ENCODE measurements at regions not wholly inside any gene's neighbourhood (a gene's known extent, or its start where the extent isn't known, plus 50 kb on each side); places are given as distances from the start of the nearest gene placed in this dataset.
"Not testable (repeated sequence)": the region's sequence is repeated elsewhere in the genome, so short reads cannot be mapped to it uniquely, and the experiment has no call there.

DNA sequence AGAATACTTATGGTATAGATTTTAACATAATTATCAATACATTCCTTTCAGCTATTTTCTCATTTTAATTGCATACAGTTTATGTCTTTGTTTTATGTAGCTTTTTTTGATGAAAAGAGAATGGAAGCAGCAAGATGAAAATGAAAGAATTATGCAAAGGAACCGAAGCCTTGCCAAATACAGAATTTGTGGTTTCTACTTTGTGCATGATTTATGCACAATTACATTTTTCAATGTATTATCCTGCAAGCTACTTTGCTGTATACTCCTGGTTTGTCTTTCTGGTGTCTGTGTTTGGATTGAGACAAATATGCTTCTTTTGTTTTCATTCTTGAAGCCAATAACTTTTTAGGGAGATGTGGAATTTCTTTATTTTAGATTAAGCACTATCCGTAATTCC lies 1642.6 kb upstream of the CELF4 start:
- DNase-seq, result no peak

DNA sequence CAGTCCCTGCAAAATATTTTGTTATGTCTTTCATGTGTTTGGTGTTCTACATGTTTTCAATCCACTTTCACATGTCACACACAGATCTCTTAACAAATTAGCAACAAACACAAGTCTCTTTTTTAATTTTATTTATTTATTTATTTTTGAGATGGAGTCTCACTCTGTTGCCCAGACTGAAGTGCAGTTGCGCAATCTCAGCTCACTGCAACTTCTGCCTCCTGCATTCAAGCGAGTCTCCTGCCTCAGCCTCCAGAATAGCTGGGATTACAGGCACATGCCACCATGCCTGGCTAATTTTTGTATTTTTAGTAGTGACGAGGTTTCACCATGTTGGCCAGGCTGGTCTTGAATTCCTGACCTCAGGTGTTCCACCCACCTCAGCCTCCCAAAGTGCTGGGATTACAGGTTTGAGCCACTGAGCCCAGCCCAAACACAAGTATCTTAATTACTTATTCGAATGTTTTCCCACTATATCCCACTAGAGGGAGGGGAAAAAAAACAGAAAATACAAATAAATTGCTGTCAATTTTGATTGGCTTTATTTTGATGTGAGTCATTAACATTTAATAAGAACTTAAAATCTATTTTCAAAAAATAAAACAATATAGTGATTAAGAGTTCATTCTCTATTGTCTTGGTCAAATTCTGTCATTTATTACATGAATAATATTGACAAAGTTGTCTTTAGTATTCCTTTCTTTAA lies 1641.0 kb upstream of the CELF4 start:
- DNase-seq, result not testable (repeated sequence)

GRCh38 chr18:39205565-39206195 lies 1640.1 kb upstream of the CELF4 start:
- DNase-seq, result no peak

DNA sequence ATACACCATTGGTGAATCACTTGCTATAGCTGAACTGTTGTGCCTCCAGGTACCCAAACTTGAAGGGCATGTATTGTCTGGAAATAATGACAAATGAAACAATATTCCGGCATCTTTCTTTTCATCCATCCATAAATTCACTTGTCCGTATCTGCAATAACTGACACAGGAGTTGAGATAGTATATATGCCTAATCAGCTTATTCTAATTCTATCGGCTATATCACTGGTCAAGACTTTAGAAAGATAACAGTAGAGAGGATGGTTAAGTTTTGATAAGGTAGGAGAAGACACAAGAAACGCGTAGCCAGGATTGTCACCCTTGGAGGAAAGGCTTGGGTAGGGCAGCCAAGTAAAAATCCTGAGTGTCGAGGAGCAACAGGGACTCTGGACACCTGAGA lies 1634.6 kb upstream of the CELF4 start:
- DNase-seq, result no peak

- no peak for DNase-seq
Measured at GRCh38 chr18:39199231-39199855, 1633.7 kb upstream of the CELF4 start.

DNA sequence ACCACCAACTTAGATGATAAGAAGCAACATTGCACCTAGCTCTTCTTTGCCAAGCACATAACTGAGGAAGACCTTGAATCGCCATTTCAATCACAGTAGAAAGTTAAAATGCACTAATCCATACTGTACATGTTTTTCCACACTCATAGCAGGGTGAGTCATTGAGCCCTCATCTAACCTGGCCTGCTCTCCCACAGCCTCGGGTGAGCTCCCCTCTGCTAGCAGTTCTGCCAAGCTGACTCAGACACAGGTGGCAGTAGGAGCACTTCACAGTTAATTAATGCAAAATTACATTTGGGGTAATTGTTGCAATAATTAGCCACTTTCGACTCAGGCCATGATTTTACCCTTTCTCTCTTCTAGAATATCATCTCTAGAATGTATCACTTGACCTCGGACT lies 1632.8 kb upstream of the CELF4 start:
- no peak for DNase-seq

GRCh38 chr18:39191931-39192330 lies 1626.3 kb upstream of the CELF4 start:
- no peak for DNase-seq

DNA sequence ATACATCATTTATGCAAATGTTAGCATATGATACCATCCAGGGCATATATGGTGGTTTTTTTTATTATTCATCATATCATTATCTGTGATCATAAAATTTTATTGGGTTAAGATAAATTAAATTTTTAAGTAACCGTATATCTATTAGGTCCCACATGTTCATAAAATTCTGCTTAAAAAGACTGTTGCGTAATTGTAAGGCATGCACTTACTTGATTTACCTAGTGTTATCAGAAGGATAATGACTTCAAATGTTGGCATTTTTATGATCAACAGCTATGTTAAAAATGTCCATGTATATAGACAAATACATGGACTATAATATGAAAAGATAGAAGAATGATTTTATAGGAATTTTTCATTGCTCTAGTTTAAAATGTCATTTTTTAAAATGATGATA lies 1625.5 kb upstream of the CELF4 start:
- no peak for DNase-seq

DNA sequence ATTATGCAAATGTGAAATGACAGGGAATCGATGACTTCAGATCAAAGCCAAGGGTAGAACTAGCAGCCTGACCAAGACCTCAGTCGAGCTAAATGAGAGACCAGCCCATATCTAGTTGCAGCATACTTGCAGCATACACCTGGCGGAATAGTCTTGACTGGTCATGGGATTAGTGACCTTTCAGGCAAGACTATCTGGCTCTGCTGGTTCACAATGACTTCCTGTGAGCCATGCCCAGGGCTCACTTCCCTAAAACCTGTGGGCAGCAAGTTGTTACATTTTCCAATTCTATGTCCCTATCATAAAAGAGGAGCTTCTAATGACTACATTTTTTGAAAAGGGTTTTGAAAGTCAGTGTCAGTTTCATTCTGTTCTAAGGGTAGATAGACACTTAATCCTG lies 1624.9 kb upstream of the CELF4 start:
- DNase-seq, result no peak

DNA sequence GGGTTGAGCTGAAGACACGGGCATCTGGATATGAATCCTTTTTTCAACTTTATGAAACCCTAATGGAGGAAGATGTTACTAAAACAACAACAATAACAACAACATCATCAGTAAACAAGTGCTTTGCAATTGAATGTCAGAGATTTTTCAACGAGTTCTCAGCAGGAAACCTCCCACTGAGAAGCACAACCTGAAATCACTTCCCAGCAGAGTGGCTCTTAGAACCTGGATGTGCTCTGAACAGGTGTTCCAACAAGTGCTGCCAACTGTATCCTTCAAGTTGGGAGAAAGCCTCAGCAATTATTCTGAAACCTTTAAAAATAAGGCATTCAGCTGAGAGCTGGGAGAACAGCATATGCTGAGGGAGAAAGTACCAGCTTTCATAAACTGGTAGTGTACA lies 1622.7 kb upstream of the CELF4 start:
- no peak for DNase-seq

GRCh38 chr18:39186008-39186407 lies 1620.4 kb upstream of the CELF4 start:
- DNase-seq, result no peak

DNA sequence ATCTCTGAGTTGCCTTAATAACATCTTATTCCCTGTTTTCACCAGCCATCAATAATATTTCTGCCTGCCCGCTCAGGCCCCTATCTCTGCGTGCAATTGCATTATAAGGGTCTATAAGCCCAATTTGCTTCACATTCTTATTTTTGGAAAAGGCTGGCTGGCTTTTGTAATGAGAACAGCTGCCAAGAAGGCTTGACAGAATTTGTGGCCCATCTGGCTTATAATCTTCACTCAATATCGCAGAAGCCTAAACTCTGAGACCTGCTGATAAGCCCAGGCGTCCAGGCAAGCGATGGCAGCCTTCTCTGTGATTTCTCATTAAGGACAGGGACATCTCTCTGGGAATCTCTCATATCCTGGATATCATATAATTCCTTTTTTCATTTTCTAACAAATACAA lies 1618.6 kb upstream of the CELF4 start:
- no peak for DNase-seq

DNA sequence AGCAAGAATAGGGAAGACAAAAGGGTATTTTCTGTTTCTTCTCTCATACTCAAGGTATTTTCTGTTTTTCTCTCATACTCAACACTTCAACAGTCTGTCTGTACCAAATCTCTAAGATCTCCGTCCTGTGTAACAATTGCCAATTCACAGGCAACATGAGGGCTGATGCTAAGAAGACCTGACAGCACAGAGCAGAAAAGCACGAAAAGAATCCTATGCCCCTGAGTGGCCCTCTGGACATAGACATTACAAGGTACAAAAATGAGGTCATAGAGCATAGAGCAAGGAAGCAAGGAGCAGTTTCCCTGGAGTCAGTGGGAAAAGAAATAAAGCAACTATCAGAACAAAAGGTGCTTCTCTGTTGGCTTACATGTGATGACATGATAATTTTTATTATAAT lies 1612.6 kb upstream of the CELF4 start:
- DNase-seq, result no peak

DNA sequence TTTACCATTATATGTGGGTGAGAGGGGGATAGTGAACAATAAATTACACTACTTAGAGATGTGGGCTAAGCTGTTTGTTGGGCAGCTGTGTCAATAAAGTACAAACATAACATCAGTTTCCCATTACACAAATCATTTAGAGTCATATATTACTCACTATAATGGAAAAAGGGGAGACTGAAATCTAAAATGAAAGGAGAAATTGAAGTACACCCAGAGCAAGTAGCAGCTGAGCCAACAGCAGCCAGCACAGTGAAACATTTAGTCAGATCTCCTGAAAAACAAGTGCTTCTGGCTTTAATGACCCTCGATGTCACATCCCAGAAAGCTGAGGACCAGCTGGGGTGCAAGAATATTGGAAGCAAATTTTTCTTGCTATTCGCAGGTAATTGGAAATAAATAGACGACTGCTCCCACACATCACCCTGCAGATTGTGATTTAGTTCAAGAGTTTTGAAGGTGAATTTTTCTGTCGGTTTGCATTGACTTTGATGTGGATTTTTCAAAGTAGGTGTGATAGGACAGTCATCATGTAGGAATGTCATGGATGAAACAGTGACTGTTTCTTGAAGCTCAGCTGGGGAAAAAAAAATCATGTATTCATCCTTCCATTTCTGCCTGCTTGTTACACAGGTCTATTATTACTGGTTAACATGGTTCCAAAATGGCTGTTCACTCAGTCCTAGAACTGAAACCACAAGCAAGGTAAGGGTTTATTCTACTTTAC lies 1607.3 kb upstream of the CELF4 start:
- DNase-seq, result no peak

DNA sequence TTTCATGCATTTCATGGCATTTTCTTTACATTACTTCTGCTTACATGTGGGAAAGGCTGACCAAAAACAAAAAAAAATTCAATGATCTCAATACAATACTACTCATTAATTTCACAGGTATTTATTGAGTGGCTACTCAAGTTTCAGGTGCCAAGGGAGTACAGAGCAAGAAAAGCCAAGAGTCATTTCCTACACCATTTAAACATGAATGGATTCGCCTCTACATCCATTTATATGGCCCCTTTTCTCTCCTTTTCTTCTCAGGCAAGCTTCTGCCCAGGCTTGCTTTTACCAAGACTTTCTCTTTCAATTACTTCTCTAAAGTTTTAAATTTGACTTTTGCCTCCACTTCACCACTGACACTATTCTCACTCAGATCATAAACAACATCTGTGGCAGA lies 1603.1 kb upstream of the CELF4 start:
- no peak for DNase-seq

GRCh38 chr18:39167990-39168389 lies 1602.4 kb upstream of the CELF4 start:
- no peak for DNase-seq

GRCh38 chr18:39166776-39167175 lies 1601.2 kb upstream of the CELF4 start:
- no peak for DNase-seq

DNA sequence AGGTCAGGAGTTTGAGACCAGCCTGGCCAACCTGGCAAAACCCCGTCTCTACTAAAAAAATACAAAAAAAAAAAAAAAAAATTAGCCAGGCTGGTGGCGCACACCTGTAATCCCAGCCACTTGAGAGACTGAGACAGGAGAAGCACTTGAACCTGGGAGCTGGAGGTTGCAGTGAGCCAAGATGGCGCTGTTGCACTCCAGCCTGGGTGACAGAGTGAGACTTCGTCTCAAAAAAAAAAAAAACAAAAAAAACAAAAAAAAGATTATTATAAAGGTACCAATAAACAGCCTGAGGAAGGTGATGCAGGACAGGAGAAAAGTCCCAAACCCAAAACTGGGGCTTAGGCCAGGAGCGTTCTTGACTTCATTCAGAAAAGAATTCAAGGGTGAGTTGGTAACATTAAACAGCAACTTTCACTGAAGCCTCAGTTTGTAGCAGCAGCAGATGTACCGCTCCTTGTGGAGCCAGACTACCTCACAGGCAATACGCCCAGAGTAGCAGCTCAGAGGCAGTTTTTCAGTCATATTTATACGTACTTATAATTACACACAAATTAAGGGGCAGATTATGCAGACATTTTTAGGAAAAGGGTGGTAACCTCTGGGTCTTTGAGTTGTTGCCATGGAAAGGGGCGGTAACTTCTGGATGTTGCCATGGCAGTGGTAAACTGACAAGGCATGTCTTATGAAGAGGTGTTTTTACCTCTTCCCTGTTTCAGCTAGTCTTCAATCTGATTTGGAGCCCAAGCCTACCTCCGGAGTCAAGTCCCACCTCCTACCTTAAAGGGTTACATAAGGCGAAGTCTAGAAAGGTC lies 1596.6 kb upstream of the CELF4 start:
- no peak for DNase-seq

DNA sequence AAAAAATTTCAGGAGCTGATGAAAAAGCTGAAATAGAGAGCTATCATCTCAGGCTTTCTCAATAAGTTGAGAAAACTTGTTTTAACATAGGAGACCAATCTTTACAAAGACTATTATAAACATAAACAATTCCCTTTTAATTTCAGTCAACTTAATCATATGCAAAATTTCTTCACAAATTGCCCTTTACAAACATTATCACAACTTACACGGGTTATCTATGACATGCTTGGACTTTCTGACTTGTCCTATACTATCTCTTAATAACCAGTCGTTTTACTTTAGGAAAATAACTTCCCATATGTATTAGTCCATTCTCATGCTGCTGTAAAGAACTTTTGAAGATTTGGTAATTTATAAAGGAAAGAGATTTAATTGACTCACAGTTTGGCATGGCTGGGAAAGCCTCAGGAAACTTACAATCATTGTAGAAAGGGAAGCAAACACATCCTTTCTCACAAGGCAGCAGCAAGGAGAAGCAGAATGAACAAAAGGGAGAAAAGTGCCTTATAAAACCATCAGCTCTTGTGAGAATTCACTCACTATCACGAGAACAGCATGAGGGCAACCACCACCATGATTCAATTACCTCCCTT lies 1583.7 kb upstream of the CELF4 start:
- DNase-seq, result no peak

DNA sequence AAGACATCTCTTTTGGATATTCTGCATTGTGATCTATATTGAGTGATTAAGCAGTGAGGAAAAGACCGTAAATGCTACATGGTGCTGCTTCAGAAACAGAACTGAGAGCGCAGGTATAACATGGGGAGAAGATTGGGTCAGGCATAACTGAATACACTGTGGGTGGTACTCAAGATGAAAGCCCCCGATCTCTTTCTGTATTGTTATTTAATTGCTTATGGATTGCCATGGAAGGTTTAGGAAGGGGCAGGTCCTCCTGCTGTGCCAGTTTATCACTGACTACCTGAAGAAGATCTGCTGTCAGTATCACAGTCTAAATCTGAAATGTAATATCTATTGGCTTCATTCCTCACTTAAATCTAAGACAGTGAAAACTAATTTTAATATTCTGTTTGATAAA lies 1568.7 kb upstream of the CELF4 start:
- no peak for DNase-seq

DNA sequence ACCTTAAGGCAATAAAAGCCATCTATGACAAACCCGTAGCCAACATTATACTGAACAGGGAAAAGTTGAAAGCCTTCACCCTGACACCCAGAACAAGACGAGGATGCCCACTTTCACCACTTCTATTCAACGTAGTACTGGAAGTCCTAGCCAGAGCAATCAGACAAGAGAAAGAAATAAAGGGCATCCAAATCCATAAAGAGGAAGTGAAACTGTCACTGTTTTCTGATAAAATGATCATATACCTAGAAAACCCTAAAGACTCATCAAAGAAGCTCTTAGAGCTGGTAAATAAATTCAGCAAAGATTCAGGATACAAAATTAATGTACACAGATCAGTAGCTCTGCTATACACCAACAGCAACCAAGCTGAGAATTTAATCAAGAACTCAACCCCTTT lies 1561.9 kb upstream of the CELF4 start:
- not testable (repeated sequence) for DNase-seq

GRCh38 chr18:39113790-39114189 lies 1548.2 kb upstream of the CELF4 start:
- DNase-seq, result no peak

DNA sequence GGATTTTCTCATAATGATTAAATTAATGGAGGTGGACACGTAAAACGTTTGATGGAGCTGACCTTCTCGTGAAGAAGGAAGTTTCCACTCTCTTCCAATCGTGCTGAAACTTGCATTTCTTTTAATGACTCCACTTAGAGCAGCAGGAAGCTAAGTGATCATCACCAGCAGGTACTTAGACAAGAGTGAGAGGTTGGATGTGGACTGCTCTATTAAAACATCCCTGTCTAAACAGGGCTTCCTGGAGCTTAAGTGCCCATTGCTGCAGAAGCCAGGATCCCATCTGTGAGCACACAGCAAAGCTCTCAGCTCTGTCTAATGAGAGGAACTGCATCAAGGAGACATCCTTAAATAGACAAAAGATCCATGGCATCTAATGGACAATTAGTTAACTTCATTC lies 1539.5 kb upstream of the CELF4 start:
- DNase-seq, result no peak

Measured in activated effector memory CD4-positive, alpha-beta T cell treated with anti-CD3 and anti-CD28 coated beads, Interleukin-2, amount 50 U/mL, for 16 hours (primary cell).